NOMO-1 treated with dmso at 0.1 percent for 144 hours (cell line): ENCODE measurements at regions not wholly inside any gene's neighbourhood (a gene's known extent, or its start where the extent isn't known, plus 50 kb on each side); places are given as distances from the start of the nearest gene placed in this dataset.
"Not testable (repeated sequence)": the region's sequence is repeated elsewhere in the genome, so short reads cannot be mapped to it uniquely, and the experiment has no call there.

Source experiments
- DNase-seq: peaks from one replicate; lab custom pipeline; 2025; ENCODE audit not compliant: unreplicated experiment; lab: John Stamatoyannopoulos, UW

DNA sequence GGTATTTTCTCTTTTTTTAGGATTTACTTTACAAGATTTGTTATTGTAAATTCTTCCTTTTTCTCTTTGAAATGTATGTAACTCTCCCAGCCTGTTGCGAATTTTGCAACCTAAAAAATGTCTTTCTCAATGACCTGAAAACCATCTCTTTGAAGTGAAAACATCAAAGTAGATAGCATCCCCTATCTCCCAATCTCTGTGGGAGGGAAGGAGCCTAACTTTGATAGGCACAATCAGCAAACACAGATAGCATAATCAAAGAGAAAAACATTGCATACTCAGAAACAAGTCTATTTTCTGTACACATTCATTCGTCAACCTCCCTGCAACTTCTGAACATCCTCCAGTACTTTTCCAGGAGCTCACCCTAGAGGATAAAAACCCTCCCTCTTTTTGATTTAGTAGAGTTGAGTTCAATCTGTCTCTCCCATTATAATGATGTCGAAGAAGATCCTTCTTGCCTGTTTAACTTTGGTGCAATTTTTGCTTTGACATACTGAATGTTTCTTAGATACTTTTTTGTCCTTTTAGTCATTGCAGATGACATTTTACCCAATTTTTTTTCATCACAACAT, 849.2 kb upstream of the LRFN5 start:
- DNase-seq, result no peak

DNA sequence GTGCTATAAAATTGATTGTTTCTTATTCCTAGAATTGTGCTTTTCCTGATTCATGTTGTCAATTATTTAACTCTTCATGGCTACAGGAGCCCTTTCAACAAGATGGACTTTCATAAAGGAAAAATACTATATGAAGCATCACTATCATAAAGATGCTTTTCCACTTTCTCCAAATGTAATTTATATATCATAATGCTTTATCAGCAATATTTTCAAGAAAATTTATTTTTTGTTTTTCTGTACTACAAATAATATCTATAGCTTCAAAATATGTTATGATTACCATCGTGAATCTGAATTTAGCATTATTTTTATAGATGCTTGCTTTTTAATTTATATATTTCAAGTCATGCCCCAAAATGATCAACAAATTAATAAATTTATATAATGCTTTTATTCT, 873.5 kb upstream of the LRFN5 start:
- DNase-seq, result no peak

DNA sequence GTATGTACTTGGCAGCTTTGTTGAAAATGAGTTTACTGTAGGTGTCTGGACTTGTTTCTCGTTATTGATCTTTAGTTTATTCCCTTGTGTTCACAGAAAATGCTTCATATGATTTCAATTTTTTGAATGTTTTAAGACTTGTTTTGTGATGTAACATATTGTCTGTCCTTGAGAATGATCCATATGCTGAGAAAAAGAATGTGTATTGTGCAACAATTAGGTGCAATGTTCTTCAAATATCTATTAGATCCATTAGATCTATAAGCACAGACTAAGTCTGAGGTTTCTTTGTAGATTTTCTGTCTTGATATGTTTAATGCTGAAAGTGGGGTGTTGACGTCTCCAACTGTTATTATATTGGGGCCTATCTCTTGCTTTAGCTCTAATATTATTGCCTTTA, 879.6 kb upstream of the LRFN5 start:
- DNase-seq, result no peak

DNA sequence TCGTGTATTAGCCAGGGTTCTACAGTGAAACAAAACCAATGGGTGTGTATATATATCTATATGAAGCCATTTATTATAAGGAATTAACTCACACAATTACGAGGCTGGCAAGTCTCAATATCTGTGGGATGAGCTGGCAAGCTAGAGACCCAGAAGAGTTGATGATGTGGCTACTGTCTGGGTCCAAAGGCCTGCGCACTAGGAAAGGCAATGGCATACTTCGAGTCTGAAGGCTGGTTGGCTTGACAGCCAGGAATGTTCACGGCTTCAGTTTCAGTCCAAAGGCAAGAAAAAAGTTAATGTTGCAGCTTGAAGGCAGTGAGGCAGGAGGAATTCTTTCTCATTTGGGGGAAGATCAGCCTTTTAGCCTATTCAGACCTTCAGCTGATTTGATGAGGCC, 893.3 kb upstream of the LRFN5 start:
- no peak for DNase-seq

DNA sequence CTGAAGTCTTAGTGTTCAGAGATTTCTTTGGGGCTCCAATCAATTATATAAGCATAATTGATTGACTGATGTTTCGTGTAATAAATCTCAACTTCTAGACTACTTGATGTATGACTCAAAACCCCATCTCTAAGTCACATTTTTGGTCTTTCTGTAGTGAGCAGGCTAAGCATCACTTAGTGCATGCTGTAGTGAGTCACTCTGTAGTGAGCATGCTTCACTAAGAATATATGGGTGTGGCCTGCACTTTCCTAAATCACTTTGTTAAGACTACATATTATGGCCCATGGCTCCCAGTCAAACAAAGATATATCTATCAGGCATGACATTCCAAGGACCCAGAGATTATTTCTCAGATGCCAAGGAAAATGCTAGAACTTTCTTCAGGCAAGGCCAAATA, 909.4 kb upstream of the LRFN5 start:
- DNase-seq, result no peak

DNA sequence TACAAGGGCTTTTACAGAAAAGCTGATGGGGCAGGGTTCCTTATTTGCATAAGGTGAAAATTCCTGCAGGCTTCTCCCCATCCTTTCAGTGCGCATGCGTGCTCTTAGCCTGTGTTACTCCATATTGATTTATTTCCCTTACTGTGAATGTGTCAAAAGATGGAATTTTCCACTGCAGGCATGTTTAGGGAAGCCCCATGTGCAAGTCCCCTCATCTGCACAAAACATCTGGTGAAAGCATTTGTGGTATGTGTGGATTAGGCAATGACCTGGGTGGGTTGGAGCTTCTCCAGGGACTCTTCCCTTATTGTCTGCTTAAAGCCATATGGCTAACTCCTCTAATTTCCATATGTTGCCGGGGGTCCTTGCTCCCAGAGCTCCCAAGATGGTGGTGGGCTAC, 912.7 kb upstream of the LRFN5 start:
- DNase-seq, result no peak

DNA sequence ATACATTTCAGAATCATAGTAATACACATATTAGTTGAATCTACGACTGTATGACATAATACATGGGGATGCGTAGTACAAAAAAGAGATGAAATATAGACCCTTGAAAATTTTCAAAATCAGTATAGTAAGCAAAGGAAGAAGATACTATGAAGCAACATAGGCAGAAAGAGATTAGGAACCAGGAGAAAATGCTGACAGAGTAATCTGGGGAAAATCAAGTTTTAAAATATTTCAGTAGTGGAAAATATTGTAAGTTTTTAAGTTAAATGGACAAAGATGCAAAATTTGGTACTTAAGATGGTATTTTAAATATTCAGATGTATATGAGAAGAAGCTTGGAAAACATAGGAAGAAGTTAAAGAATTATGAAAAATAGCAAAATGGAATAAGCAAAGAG, 915.6 kb upstream of the LRFN5 start:
- DNase-seq, result no peak

DNA sequence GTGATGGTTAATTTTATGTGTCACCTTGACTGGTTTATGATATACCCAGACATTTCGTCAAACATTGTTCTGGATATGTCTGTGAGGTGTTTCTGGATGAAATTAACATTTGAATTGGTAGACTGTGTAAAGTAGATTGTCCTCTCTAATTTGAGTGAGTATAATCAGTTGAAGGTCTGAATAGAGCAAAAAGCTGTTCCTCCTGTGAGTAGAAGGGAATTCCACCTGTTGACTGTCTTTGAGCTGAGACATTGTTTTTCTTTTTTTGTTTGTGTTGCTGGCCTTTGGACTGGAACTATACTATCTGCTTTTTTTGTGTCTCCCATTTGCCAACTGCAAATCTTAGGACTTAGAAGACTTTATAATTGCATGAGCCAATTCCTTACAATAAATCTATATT, 920.9 kb upstream of the LRFN5 start:
- DNase-seq, result no peak

DNA sequence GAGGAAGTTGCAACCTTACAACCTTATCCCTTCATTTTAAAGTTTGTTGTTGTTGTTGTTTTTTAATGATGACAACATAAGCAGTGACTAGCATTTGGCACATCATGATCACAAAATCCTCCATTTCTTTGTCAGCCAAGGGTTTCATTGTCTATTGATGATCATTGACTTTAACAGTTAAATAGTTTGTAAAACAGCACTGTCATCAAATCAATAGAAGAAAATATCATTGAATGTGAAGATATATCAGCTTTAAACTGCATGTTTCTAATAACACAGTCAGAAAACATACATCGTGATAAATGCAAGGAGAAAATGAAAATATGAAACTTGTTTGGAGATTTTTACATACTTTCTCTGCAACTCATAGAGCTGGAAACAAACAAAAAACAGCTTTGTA, 922.3 kb upstream of the LRFN5 start:
- DNase-seq, result no peak

DNA sequence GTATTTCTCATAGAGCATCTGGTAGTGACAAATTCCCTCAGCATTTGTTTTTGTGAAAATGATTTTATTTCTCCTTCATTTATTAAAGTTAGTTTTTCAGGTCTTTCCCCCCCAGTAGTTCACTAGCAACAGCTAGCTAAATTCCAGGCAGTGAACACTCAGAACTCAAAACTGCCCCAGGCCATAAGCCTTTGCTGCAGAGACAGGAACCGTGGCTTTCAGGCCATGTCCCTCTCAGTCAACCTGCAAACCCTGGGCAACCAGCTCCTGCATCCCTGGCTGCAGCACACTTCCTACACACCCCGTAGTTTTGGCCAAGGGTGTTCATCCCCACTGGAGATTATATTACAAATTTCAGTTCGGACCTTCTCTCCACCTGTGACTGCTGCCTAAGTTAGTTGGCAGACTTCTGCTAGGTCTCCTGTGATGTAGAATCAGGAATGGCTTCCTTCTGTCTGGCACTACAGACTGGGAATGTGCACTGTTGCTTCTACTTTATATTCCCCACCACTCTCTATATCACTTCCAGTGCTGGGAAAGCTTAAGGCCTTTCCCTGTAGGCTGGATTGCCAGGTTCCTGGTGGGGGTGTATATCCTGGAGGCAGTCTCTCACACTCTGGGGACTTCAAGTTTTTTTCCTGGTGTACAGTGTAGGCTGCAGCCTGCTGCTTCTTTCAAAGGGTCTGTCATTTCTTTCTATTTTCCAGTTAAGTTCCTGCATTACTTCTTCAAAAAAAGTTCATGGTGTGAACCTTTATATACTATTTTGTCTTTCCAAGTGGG, 924.4 kb upstream of the LRFN5 start:
- DNase-seq, result no peak

DNA sequence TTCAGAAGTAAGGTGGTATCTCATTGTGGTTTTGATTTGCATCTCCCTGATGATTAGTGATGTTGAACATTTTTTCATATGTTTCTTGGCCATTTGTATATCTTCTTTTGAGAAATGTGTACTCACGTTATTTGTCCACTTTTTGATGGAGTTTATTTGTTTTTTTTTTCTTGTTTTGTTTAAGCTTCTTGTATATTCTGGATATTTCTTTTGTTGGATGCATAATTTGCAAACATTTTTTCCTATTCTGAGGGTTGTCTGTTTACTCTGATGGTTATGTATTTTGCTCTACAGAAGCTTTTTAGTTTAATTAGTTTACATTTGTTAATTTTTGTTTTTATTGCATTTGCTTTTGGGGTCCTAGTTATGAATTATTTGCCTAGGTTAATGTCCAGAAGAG, 927.4 kb upstream of the LRFN5 start:
- no peak for DNase-seq

DNA sequence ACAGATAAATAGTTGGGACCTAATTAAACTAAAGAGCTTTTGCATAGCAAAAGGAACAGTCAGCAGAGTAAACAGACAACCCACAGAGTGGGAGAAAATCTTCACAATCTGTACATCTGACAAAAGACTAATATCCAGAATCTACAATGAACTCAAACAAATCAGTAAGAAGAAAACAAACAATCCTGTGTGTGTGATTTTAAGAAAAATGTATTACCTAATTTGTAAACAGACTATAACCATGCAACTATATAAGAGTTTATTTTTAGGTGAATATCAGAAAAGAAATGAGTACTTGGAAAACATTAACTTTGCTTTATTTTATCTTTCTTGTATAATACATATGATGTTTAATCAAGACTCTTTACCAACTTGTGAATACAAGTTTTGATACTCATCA, 929.5 kb upstream of the LRFN5 start:
- DNase-seq, result not testable (repeated sequence)

DNA sequence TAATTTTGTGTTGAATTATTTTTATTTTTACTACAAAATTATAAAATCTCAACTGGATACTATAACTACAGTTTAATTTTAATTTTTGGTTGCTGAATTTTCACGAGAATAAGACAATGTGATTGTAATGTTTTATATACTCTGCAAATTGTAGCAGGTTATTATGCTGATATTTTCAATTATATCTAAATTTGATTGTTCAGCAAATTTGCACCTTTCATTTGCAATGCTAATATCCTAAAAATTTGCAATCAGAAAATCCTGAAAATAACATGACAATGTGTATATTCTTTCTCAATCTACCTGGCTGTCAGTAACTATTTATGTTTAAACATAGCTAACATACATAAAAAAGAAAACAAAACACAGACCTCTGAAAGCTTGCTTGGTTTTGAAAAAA, 932.2 kb upstream of the LRFN5 start:
- no peak for DNase-seq

DNA sequence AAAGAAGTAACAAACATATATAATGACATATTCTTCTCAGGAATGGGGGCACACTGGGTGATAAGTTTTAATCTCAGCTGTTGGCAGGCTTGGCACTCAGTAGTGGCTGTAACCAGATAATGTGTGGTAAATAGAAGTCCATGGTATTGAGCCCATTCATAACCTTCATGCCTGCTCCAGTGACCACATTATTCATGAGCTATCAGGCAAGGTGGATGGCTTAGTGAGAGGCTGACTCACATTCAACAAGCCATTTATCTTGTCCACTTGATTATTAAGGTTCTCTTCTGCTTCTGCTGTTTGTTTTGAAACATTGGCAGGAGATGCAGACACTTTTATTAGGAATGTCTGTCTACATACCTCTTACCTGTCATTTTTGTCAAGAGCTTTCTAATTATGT, 950.4 kb upstream of the LRFN5 start:
- no peak for DNase-seq

DNA sequence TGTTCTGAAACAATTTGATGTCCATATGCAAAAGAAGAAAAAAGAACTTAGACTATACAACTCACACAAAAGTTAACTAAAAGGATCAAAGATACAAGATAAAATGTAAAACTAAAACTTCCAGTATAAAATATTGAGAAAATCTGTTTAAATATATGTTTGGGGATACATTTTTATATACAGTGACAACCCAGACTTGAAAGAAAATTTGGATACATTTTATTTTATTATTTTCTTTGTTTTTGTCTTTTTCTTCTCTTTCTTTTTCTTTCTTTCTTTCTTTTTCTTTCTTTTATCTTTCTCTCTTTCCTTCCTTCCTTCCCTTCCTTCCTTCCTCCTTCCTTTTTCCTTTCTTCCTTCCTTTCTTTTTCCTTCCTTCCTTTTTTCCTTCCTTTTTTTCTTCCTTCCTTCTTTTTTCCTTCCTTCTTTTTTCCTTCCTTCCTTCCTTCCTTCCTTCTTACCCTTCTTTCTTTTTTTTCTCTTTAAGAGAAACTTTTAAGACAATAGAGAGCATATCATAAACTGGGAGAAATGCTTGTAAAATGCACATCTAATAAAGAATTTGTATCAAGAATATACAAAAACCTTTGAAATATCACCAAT, 954.5 kb upstream of the LRFN5 start:
- no peak for DNase-seq

DNA sequence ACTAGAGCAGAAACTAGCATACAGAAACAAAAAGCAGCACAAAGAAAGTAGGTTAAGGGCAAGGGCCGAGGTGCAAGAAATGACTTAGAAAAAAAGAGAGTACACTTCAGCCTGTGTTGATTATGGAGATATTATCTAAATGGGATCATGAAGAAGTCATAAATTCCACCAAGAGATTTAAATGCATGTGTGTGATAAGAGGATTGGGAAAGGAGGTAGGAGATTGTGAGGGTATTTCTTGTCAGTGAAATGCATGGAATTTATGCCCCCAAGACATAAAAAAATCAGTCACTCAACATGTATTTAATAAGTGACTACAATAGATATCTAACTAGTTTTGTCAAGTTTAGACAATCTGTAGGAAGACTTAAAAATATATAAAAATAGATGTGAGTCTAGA, 976.2 kb upstream of the LRFN5 start:
- no peak for DNase-seq

DNA sequence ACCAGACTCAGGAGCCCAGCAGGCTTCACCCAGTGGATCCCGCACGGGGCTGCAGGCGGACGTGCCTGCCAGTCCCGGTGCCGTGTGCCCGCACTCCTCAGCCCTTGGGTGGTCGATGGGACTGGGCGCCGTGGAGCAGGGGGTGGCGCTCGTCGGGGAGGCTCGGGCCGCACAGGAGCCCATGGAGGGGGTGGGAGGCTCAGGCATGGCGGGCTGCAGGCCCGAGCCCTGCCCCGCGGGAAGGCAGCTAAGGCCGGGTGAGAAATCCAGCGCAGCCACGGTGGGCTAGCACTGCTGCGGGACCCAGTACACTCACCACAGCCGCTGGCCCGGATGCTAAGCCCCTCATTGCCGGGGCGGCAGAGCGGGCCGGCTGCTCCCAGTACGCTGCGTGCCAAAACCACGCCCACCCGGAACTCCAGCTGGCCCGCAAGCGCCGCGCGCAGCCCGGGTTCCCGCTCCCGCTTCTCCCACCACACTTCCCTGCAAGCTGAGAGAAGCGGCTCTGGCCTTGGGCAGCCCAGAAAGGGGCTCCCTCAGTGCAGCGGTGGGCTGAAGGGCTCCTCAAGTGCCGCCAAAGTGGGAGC, 977.0 kb upstream of the LRFN5 start:
- not testable (repeated sequence) for DNase-seq

DNA sequence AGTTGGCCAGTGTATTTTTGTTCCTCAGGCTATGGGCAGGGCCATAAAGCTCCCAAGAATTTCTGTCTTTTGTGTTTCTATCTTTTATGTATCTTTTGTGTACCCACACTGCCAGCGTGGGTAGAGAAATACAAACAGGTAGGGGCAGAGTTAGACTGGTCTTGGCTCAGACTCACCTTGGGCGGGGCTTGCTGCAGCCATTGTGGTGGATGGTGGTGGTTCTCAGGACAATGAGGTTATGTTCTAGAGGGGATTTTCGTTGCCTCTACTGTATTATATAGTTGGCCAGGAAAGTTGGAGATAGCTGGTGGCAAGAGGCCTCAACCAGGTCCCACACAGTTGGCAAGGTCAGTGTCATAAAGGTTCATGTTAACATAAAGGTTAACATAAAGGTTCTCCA, 977.5 kb upstream of the LRFN5 start:
- DNase-seq, result no peak

DNA sequence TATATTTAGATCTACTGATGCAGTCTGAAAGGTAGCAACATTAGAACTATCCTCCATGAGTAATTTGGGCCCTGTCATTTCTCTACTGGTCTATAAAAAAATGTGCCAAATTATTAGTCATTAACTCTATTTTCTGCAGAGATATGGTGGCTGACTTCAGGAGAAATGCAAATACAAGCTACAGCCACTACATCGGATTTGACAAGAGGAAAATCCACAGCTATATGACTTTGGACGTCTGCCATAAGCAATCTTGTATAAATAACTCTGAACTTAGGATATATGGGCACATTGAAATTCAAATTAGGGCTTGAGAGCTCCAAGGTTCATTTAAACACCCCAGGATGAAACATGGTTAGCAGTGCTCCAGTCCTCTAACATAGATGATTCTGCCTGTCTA, 983.0 kb upstream of the LRFN5 start:
- no peak for DNase-seq

DNA sequence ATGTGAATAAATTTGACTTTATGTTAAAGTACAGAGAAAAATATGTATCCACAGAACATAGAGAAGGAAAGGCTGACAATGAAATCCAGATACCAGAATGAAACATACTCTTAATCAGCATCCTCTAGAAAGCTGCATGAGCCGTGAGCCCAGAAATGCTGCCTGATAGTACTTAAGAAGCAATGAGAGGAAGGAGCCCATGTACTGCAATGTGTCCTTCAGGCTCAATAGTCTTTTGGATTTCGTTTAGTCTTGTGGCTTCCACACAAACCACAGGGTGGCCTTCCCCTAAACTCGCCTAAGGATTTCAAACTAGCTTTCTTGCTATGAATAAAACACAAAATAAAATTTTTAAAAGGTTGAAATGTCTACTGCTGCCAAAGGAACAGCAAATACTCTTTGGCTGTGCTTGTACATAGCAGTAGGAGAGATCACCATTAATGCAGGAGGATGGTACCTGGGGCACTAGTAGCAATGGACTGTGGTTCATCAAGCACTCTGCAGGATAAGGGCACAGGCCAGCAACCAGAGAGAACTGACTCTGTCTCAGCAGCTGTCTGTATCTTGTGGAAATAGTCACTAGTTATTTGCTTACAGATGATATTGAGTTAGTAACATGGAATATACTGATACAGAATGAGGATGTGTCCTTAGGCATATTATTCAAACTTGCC, 988.3 kb upstream of the LRFN5 start:
- no peak for DNase-seq

DNA sequence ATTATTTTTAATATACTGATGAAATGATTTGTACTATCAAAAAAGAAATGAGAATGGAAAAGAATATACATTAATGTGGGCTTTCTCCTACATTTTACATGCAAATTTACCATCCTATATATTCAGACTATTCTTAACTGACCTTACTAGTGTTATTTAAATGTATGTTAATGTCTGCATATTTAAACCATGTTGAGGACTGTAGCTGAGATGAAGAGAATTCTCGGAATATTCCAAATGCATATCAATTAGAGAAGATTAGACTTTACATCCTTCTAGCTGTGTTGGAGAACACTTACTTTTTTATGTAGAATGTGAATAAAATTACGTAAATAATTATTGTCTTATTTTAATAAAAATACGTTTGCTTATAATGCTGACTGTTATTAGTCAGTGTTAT, 990.1 kb upstream of the LRFN5 start:
- no peak for DNase-seq

DNA sequence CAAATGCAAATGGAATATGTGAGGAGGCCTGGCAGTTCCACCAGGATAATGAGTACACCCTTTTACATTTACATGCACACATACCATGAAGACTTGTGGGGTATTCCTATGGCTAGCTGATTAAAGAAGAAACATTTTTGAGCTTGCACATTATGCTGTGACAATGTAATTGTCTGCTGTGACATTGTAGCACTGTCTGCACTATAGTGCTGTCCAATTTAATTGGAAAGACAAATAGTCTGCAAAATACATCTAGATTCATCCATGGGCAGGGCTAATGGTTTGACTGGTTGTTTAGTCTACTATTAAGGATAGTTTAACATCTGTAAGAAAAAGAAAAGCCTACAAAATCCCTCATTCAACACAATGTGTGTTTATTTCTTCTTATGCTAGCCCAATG, 1005.6 kb upstream of the LRFN5 start:
- DNase-seq, result no peak
